GM12891 (cell line): ENCODE measurements at regions not wholly inside any gene's neighbourhood (a gene's known extent, or its start where the extent isn't known, plus 50 kb on each side); places are given as distances from the start of the nearest gene placed in this dataset.
"Not testable (repeated sequence)": the region's sequence is repeated elsewhere in the genome, so short reads cannot be mapped to it uniquely, and the experiment has no call there.

Experiments
- DNase-seq: peaks from one replicate; pipeline ENCODE4 v3.0.0; 2011; ENCODE audit warnings: low spot score; ENCODE audit not compliant: insufficient read length
- FAIRE-seq: peaks from 2 replicates; lab custom pipeline; 2011; peaks lifted over from hg19 to GRCh38; lab: Jason Lieb, UNC
- PAX5 ChIP-seq: IDR thresholded peaks from 2 replicates; pipeline ENCODE4 v1.6.1; 2011; ENCODE audit warnings: low read length, moderate library complexity, mild to moderate bottlenecking; ENCODE audit not compliant: insufficient read depth, severe bottlenecking
- POLR2A ChIP-seq: IDR thresholded peaks from 2 replicates; pipeline ENCODE4 v1.6.1; 2011; ENCODE audit warnings: low read depth, low read length, control low read depth
- POLR2AphosphoS5 ChIP-seq: IDR thresholded peaks from 2 replicates; pipeline ENCODE4 v1.6.1; 2011; ENCODE audit warnings: low read depth, low read length, control low read depth
- POU2F2 ChIP-seq: IDR thresholded peaks from 2 replicates; pipeline ENCODE4 v1.6.1; 2011; ENCODE audit warnings: low read depth, mild to moderate bottlenecking, control low read depth, low read length, moderate library complexity
- SPI1 ChIP-seq: IDR thresholded peaks from 2 replicates; pipeline ENCODE4 v1.6.1; 2011; ENCODE audit warnings: low read depth, low read length, control low read depth
- TAF1 ChIP-seq: IDR thresholded peaks from 2 replicates; pipeline ENCODE4 v1.6.1; 2011; ENCODE audit warnings: low read depth, low read length, control low read depth

DNA sequence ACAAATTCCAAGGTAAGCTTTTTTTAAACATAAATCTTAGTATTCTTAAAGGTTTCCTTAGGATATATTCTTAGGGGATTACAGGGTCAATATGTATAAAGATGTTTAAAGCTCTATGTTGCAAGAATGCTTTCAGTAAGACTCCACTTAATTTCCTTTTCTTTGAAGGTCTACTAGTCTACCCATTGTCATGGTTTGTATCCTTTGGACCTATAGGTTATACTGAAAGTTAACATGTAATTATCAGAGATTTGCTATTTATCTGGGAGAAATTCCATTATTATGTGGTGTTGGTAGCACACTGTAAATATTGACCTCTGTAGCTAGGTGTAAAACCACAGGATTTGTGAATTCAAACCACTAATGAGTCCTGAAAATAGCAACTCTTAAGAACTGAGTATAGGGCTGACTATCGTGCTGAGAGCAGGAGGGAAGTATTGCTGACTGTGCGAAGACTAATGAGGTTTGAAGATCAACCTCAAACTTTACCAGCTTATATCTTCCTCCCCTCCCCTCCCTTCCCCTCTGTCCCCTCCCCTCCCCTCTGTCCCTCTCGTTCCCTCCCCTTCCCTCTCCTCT lies 85.6 kb downstream of the GADD45G start:
- FAIRE-seq (peak; percentile 91), DNase-seq (no peak)
- TF ChIP-seq POU2F2, result peak; percentile 81
- no peak for TF ChIP-seq POLR2A

DNA sequence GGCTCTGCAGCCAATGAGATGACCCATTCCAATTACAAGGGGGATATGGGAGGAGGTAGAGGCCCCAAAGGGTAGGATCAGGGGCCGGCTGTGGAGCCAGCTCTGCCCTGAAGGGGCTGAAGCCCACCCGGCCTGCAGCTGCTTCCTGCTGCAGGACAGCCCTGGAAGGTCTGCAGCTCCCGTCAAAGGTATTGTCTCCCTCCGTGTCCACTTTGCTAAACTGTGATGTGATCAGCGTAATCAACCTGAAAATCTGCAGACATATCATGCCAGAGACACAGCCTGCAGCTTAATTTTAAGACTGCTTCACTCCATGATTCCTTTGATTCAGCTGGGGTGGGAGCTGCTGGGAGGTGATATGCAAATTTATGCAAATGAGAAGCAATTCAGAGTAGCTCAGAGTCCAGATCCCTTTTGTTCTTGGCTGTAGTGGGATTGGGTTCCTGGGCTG lies 90.7 kb downstream of the GADD45G start:
- no peak for FAIRE-seq

DNA sequence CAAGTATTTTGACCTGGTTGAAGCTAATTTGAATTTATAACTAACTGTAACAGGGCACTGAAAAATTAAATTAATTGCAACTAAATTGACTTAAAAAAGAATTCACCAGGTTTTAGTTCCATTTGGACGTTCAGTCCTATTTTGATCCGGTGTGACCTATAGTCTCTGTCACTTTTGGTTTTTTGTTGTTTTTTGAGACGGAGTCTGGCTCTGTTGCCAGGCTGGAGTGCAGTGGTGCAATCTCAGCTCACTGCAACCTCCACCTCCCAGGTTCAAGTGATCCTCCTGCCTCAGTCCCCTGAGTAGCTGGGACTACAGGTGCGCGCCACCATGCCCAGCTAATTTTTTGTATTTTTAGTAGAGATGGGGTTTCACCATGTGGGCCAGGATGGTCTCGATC lies 91.2 kb downstream of the GADD45G start:
- not testable (repeated sequence) for FAIRE-seq, DNase-seq

More for the DNA sequence above, 90.7 kb downstream of the GADD45G start:
- DNase-seq, result no peak
- TF ChIP-seq POU2F2, result peak; percentile 70; the same call in 1 of the 2 replicates
- TF ChIP-seq POLR2AphosphoS5, result no peak
- no peak for TF ChIP-seq SPI1

DNA sequence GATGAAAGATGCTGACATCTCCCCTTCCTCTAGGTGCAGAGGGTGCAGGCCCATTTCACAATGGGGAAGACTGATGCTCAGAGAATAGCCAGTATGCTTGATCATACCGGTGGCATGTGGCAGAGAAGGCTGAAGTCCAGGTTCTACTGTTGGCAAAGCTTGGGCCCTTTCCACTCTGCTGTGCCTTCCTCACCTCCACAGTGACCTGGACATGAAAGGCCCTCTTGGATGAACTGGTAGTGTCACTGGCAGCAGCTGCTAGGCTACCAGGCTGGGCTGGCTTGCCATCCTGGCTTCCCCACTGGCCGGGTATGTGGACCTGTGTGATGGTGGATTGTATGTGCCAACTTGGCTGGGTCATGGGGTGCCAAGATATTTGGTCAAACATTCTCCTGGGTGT lies 92.0 kb downstream of the GADD45G start:
- DNase-seq (no peak), FAIRE-seq (no peak)
- TF ChIP-seq SPI1, result no peak
- no peak for TF ChIP-seq PAX5
- TF ChIP-seq POU2F2, result no peak
- TF ChIP-seq POLR2A, result no peak
- no peak for TF ChIP-seq POLR2AphosphoS5
- TF ChIP-seq TAF1, result no peak

DNA sequence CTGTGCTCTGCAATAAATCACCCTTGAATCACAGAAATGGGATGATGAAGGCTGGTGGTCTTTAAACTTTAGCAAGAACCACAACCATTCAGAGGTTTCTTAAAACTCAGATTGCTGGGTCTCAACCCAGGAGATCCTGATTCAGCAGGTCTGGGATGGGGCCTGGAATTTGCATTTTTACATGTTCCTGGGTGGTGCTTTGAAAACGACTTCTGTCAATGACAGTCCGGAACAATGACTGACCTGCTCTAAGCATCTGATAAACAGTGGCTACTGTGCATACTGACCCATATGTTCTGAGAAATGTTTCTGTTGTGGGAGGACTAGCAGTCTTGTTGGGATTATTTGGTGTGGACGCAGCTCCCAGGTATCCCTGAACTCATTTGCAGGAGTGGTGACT lies 92.7 kb downstream of the GADD45G start:
- TF ChIP-seq SPI1 (no peak), POLR2AphosphoS5 (no peak), POLR2A (no peak), POU2F2 (no peak), TAF1 (no peak), PAX5 (no peak)
- no peak for DNase-seq
- no peak for FAIRE-seq

DNA sequence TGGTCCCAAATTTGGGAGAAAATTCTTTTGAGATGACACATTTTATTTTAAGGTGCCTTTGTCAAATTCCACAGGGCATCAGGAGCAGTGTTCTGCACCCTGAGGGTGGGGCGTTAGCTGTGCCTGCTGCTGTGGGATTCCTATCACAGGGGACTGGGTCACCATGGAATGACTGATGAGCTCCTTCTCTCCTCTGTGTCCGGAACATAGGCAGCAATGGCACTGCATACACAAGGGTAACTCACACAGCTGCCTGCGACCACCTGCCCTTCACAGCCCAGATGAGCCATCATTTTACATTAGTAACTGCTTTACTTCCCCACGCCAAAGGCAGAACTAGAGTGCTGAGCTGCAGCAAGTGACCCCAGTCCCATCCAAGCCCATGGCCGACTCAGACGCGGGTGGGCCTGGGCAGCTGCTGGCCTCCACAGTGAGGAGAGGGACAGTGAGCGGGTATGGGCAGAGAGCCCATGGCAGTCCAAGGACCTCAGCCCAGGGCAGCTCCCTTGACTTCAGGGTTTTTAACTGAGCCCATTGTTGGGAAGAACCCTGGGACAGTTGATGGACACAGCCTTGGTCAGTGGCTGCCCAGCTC lies 93.7 kb downstream of the GADD45G start:
- TF ChIP-seq TAF1 (no peak), PAX5 (no peak), POLR2AphosphoS5 (no peak), POU2F2 (no peak), POLR2A (no peak), SPI1 (no peak)
- FAIRE-seq, result no peak
- no peak for DNase-seq

DNA sequence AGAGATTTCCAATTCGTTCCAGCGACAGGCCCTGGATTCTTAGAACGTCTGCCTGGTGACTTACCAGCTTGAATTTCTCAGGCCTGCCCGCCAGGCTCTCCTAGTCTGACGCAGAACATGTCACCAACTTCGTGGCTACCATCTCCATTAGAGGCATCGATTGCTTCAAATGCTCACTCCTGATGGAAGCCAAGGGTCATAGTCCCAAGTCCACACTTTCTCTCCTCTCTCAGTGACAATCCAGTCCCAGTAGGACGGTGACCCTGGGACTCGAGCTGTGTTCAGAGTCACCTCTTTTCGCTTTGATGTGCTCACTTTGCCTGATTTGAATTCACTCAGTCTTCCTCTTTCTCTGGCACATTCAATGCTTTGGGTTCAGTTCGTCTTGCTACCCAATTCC lies 94.8 kb downstream of the GADD45G start:
- FAIRE-seq (no peak), DNase-seq (no peak)
- TF ChIP-seq SPI1 (no peak), POLR2AphosphoS5 (no peak), POU2F2 (no peak), POLR2A (no peak), PAX5 (no peak), TAF1 (no peak)

DNA sequence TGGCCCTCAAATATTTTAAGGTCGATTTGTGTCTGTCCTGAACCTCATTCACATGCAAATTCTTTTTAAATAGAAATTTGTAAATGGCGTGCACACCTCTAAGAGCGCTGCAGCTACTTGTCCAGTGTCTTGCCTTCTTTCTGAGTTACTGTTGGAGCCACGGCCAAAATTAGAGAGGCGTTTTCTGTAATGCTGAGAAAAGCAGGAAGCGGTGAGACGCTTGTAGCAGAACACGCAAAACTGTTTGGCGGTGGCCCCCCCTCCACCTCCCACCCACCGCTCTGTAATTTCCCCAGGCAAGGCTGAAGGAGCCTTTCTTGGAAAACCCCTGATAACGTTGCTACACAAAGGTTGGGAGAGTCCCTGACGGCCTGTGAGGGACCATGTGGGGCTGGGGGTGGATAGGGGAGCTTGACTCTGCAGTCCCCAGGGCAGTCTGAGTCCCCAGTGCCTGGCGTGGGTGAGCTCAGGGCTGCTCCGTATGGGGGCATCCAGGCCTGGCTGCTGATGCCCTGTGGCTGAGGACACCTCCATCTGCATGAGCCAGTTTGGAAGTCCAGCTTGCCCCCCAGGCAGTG lies 96.5 kb downstream of the GADD45G start:
- DNase-seq, result no peak
- FAIRE-seq, result peak; percentile 96
- TF ChIP-seq POLR2A, result peak; percentile 85
- peak; percentile 75 for TF ChIP-seq TAF1
- TF ChIP-seq SPI1, result peak; percentile 61
- peak; percentile 70 for TF ChIP-seq POU2F2
- peak; percentile 38 for TF ChIP-seq PAX5
- peak; percentile 91 for TF ChIP-seq POLR2AphosphoS5

DNA sequence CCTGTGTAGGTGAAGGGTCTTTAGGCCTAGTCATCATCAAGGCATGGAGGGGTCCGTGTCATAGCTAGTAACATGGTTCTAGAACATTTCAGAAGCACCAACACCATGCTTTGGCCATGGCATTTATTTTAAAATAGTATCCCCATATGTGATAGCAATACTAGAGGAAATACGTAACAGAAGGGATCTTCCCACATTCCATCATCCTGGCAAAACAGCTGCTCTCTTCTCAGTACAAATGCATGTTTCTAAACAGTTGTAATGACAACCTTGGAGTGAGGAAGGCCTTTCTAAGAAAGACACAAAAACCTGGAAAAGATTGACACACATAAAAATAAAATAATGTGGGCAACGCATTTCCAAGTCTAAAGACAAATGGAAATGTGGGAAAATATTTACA lies 97.6 kb downstream of the GADD45G start:
- DNase-seq (no peak), FAIRE-seq (no peak)
- TF ChIP-seq POLR2A (no peak), PAX5 (no peak), POLR2AphosphoS5 (no peak), SPI1 (no peak)

DNA sequence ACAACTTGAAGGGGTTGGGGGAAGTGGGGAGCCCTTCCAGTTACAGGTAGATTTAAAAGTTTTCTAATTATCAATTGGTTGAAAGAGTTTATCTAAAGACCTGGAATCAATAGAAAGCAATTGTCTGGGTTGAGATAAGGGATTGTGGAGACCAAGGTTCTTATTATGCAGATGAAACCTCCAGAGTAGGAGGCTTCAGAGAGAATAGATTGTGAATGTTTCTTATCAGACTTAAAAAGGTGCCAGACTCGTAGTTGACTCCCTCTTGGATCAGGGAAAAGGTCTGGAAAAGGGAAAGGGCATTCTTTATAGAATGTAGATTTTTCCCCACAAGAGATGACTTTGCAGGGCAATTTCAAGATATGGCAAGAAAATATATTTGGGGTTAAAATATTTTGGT lies 100.8 kb downstream of the GADD45G start:
- TF ChIP-seq TAF1 (no peak), SPI1 (no peak), POU2F2 (no peak), POLR2AphosphoS5 (no peak), POLR2A (no peak), PAX5 (no peak)
- no peak for FAIRE-seq
- DNase-seq, result no peak
